Muscle layer of duodenum (tissue), 2 donors: ENCODE measurements at regions not wholly inside any gene's neighbourhood (a gene's known extent, or its start where the extent isn't known, plus 50 kb on each side); places are given as distances from the start of the nearest gene placed in this dataset.
A peak's percentile ranks its signal among the peaks of the same experiment; 100 is the strongest.

Experiments
- H3K27ac ChIP-seq: one replicate; pipeline ENCODE4 v1.7.0; 2013; ENCODE audit warnings: mild to moderate bottlenecking, low read length
- H3K27me3 ChIP-seq: one replicate; pipeline ENCODE4 v1.7.0; 2013; ENCODE audit warnings: low read depth, mild to moderate bottlenecking, control low read depth, low read length
- H3K36me3 ChIP-seq, 2 donors: one replicate each; pipeline ENCODE4 v1.7.0; 2013; ENCODE audit warnings: low read length in 2 of 2, control low read depth in 1 of 2, mild to moderate bottlenecking in 1 of 2; ENCODE audit not compliant: insufficient read depth in 2 of 2, control insufficient read depth in 1 of 2
- H3K4me1 ChIP-seq, 2 donors: one replicate each; pipeline ENCODE4 v1.7.0; 2013; ENCODE audit warnings: low read length in 2 of 2, mild to moderate bottlenecking in 2 of 2, control low read depth in 1 of 2, moderate library complexity in 1 of 2; ENCODE audit not compliant: insufficient read depth in 2 of 2, control insufficient read depth in 1 of 2
- H3K4me3 ChIP-seq, 2 donors: one replicate each; pipeline ENCODE4 v1.7.0; 2013; ENCODE audit warnings: low read length in 2 of 2, low read depth in 1 of 2, mild to moderate bottlenecking in 1 of 2
- H3K9me3 ChIP-seq, 2 donors: one replicate each; pipeline ENCODE4 v1.7.0; 2013; ENCODE audit warnings: low read length in 2 of 2, control low read depth in 1 of 2, mild to moderate bottlenecking in 1 of 2; ENCODE audit not compliant: control insufficient read depth in 1 of 2
- donor health status: healthy.

- no peak overlapping the region for H3K4me3 ChIP-seq
Measured at GRCh38 chr13:91162180-91162579, 185.3 kb upstream of the MIR17HG start.

GRCh38 chr13:91162589-91162988 is 184.9 kb upstream of the MIR17HG start:
- H3K9me3 ChIP-seq = no peaks in the 10 kb centered on the region
- no peaks in the 10 kb centered on the region for H3K4me1 ChIP-seq
- H3K36me3 ChIP-seq = no peaks in the 10 kb centered on the region
- H3K4me3 ChIP-seq = no peak overlapping the region
- no peaks in the 10 kb centered on the region for H3K27me3 ChIP-seq
- no peak overlapping the region for H3K27ac ChIP-seq

More at GRCh38 chr13:91162180-91162579, 185.3 kb upstream of the MIR17HG start:
- H3K36me3 ChIP-seq = no peaks in the 10 kb centered on the region
- no peaks in the 10 kb centered on the region for H3K4me1 ChIP-seq
- H3K27me3 ChIP-seq = no peaks in the 10 kb centered on the region
- no peaks in the 10 kb centered on the region for H3K9me3 ChIP-seq
- no peak overlapping the region for H3K27ac ChIP-seq

GRCh38 chr13:91165758-91166157 is 181.7 kb upstream of the MIR17HG start:
- Histone ChIP-seq H3K4me1 (no peaks in the 10 kb centered on the region), H3K9me3 (no peaks in the 10 kb centered on the region), H3K27me3 (no peaks in the 10 kb centered on the region), H3K36me3 (no peaks in the 10 kb centered on the region), H3K27ac (no peak overlapping the region), H3K4me3 (no peak overlapping the region)

GRCh38 chr13:91166714-91167511 is 180.6 kb upstream of the MIR17HG start:
- H3K36me3 ChIP-seq = no peaks in the 10 kb centered on the region
- H3K27ac ChIP-seq = no peak overlapping the region
- H3K4me3 ChIP-seq = no peak overlapping the region
- H3K9me3 ChIP-seq = no peaks in the 10 kb centered on the region
- H3K27me3 ChIP-seq = no peaks in the 10 kb centered on the region
- no peaks in the 10 kb centered on the region for H3K4me1 ChIP-seq

GRCh38 chr13:91167706-91168385 is 179.6 kb upstream of the MIR17HG start:
- Histone ChIP-seq H3K9me3 (no peaks in the 10 kb centered on the region), H3K36me3 (no peaks in the 10 kb centered on the region), H3K27ac (no peak overlapping the region)

GRCh38 chr13:91168386-91168711 is 179.1 kb upstream of the MIR17HG start:
- Histone ChIP-seq H3K27me3 (no peaks in the 10 kb centered on the region), H3K36me3 (no peaks in the 10 kb centered on the region), H3K4me3 (no peak overlapping the region), H3K27ac (no peak overlapping the region), H3K4me1 (no peaks in the 10 kb centered on the region), H3K9me3 (no peaks in the 10 kb centered on the region)

More at GRCh38 chr13:91167706-91168385, 179.6 kb upstream of the MIR17HG start:
- Histone ChIP-seq H3K4me3 (no peak overlapping the region), H3K4me1 (no peaks in the 10 kb centered on the region), H3K27me3 (no peaks in the 10 kb centered on the region)

GRCh38 chr13:91169321-91170050 is 178.0 kb upstream of the MIR17HG start:
- Histone ChIP-seq H3K9me3 (no peaks in the 10 kb centered on the region), H3K36me3 (no peaks in the 10 kb centered on the region), H3K4me3 (no peak overlapping the region), H3K27me3 (no peaks in the 10 kb centered on the region), H3K27ac (no peak overlapping the region), H3K4me1 (no peaks in the 10 kb centered on the region)

GRCh38 chr13:91172160-91172559 is 175.3 kb upstream of the MIR17HG start:
- Histone ChIP-seq H3K4me1 (peaks cover 0 to 5% of the 10 kb centered on the region in 2 donors), H3K27me3 (no peaks in the 10 kb centered on the region), H3K36me3 (no peaks in the 10 kb centered on the region), H3K9me3 (no peaks in the 10 kb centered on the region), H3K4me3 (no peak overlapping the region), H3K27ac (no peak overlapping the region)

- peak overlapping the region; percentile 12 to 51 for H3K4me3 ChIP-seq
- no peaks in the 10 kb centered on the region for H3K9me3 ChIP-seq
- H3K27me3 ChIP-seq = no peaks in the 10 kb centered on the region
- no peak overlapping the region for H3K27ac ChIP-seq
- H3K36me3 ChIP-seq = no peaks in the 10 kb centered on the region
- peaks cover 0 to 5% of the 10 kb centered on the region in 2 donors for H3K4me1 ChIP-seq
Measured at GRCh38 chr13:91174886-91175501, 172.5 kb upstream of the MIR17HG start.

GRCh38 chr13:91178099-91178498 is 169.4 kb upstream of the MIR17HG start:
- H3K36me3 ChIP-seq = no peaks in the 10 kb centered on the region
- no peaks in the 10 kb centered on the region for H3K9me3 ChIP-seq
- H3K4me3 ChIP-seq = no peak overlapping the region
- H3K4me1 ChIP-seq = peaks cover 0 to 5% of the 10 kb centered on the region in 2 donors
- no peak overlapping the region for H3K27ac ChIP-seq
- no peaks in the 10 kb centered on the region for H3K27me3 ChIP-seq

- Histone ChIP-seq H3K4me1 (no peaks in the 10 kb centered on the region), H3K36me3 (no peaks in the 10 kb centered on the region), H3K4me3 (no peak overlapping the region), H3K27ac (no peak overlapping the region), H3K27me3 (no peaks in the 10 kb centered on the region), H3K9me3 (no peaks in the 10 kb centered on the region)
Measured at GRCh38 chr13:91181892-91182291, 165.6 kb upstream of the MIR17HG start.
